IMR-90 (cell line): ENCODE measurements at regions not wholly inside any gene's neighbourhood (a gene's known extent, or its start where the extent isn't known, plus 50 kb on each side); places are given as distances from the start of the nearest gene placed in this dataset.

Experiments
- ATAC-seq: fragments of 200-7000 bp; cut with Tn5 transposase; 2 replicates; pipeline ENCODE4 v1.9.1; 2020; ENCODE audit warnings: low read depth, mild to moderate bottlenecking, moderate library complexity
- BruUV-seq: library from RNA; stranded (reverse); fragments of 400-500 nt; replicated peaks from 2 replicates; lab custom pipeline; 2021; lab: Mats Ljungman, UMichigan
- CTCF ChIA-PET: fragments of 300-600 bp; formaldehyde crosslinking; extraction: SDS; loops from one replicate; lab custom pipeline; 2021; ENCODE audit warnings: antibody characterized with exemption; lab: Yijun Ruan, JAX
- POLR2A ChIA-PET: fragments of 300-600 bp; sonication (Branson Sonifier 250); formaldehyde crosslinking; loops from one replicate; lab custom pipeline; 2022; ENCODE audit warnings: antibody characterized with exemption; ENCODE audit not compliant: unreplicated experiment; lab: Charles Lee
- DNase-seq: peaks from one replicate; pipeline ENCODE4 v3.0.0; 2013
- H2AFZ ChIP-seq: replicated peaks from 2 replicates; pipeline ENCODE3; 2013; ENCODE audit warnings: low read length, mild to moderate bottlenecking; ENCODE audit not compliant: poor library complexity
- H2AK5ac ChIP-seq: 2 replicates; pipeline ENCODE4 v1.6.1; 2013; ENCODE audit warnings: low read depth, low read length, inconsistent platforms
- H2AK9ac ChIP-seq: replicated peaks from 2 replicates; pipeline ENCODE3; 2013; ENCODE audit warnings: mild to moderate bottlenecking, low read depth, low read length, moderate library complexity; ENCODE audit not compliant: poor library complexity
- H2BK120ac ChIP-seq: 2 replicates; pipeline ENCODE4 v1.6.1; 2013; ENCODE audit warnings: low read depth, low read length, inconsistent platforms
- H2BK15ac ChIP-seq: 3 replicates; pipeline ENCODE4 v1.6.1; 2013; ENCODE audit warnings: low read depth, low read length, inconsistent platforms
- H2BK20ac ChIP-seq: 2 replicates; pipeline ENCODE4 v1.6.1; 2013; ENCODE audit warnings: low read depth, mild to moderate bottlenecking, inconsistent platforms, low read length, moderate library complexity
- H2BK5ac ChIP-seq: 2 replicates; pipeline ENCODE4 v1.6.1; 2013; ENCODE audit warnings: mild to moderate bottlenecking, low read depth, low read length, inconsistent platforms; ENCODE audit not compliant: poor library complexity, severe bottlenecking
- H3K14ac ChIP-seq: replicated peaks from 2 replicates; pipeline ENCODE4 v1.6.1; 2013; ENCODE audit warnings: low read depth, low read length, inconsistent platforms
- H3K18ac ChIP-seq: 2 replicates; pipeline ENCODE4 v1.6.1; 2013; ENCODE audit warnings: low read depth, low read length, control low read depth
- H3K23ac ChIP-seq: 2 replicates; pipeline ENCODE4 v1.6.1; 2013; ENCODE audit warnings: low read depth, low read length, inconsistent platforms
- H3K27ac ChIP-seq: 2 replicates; pipeline ENCODE4 v1.5.1; 2013; ENCODE audit warnings: mild to moderate bottlenecking, control low read depth, low read length; ENCODE audit not compliant: insufficient read depth
- H3K27me3 ChIP-seq: 2 replicates; pipeline ENCODE4 v1.6.1; 2013; ENCODE audit warnings: low read length; ENCODE audit not compliant: control insufficient read depth, insufficient read depth
- H3K36me3 ChIP-seq: 2 replicates; pipeline ENCODE4 v1.6.1; 2013; ENCODE audit warnings: low read length, mixed read lengths; ENCODE audit not compliant: control insufficient read depth, insufficient read depth
- H3K4ac ChIP-seq: 2 replicates; pipeline ENCODE4 v1.6.1; 2013; ENCODE audit warnings: low read depth, low read length, inconsistent platforms
- H3K4me1 ChIP-seq: 2 replicates; pipeline ENCODE4 v1.6.1; 2013; ENCODE audit warnings: low read length, mixed read lengths; ENCODE audit not compliant: control insufficient read depth, insufficient read depth
- H3K4me2 ChIP-seq: 2 replicates; pipeline ENCODE4 v1.6.1; 2013; ENCODE audit warnings: low read depth, mild to moderate bottlenecking, control low read depth, low read length, moderate library complexity
- H3K4me3 ChIP-seq: 2 replicates; pipeline ENCODE4 v1.5.1; 2013; ENCODE audit warnings: low read depth, mild to moderate bottlenecking, control low read depth, low read length, moderate library complexity; ENCODE audit not compliant: insufficient read depth
- H3K56ac ChIP-seq: 2 replicates; pipeline ENCODE4 v1.6.1; 2013; ENCODE audit warnings: low read length, inconsistent platforms; ENCODE audit not compliant: insufficient read depth; ENCODE audit errors: extremely low read depth
- H3K79me1 ChIP-seq, 2 experiments: 2 replicates each; pipeline ENCODE4 v1.6.1; 2013; ENCODE audit warnings: low read length in 2 of 2, inconsistent platforms in 1 of 2, low read depth in 1 of 2
- H3K9ac ChIP-seq: 2 replicates; pipeline ENCODE4 v1.6.1; 2013; ENCODE audit warnings: low read depth, low read length, control low read depth
- H3K9me1 ChIP-seq: 2 replicates; pipeline ENCODE4 v1.6.1; 2013; ENCODE audit warnings: low read length, inconsistent platforms; ENCODE audit not compliant: insufficient read depth
- H3K9me3 ChIP-seq: 2 replicates; pipeline ENCODE4 v1.6.1; 2013; ENCODE audit warnings: low read length; ENCODE audit not compliant: control insufficient read depth, insufficient read depth
- H4K20me1 ChIP-seq: 2 replicates; pipeline ENCODE4 v1.6.1; 2013; ENCODE audit warnings: low read length, inconsistent platforms; ENCODE audit not compliant: insufficient read depth
- H4K5ac ChIP-seq: 2 replicates; pipeline ENCODE4 v1.6.1; 2013; ENCODE audit warnings: mild to moderate bottlenecking, low read depth, low read length, control low read depth
- H4K8ac ChIP-seq, 2 experiments: 2 replicates each; pipeline ENCODE4 v1.6.1; 2013; ENCODE audit warnings: low read depth in 2 of 2, low read length in 2 of 2, control low read depth in 1 of 2, inconsistent platforms in 1 of 2
- H4K91ac ChIP-seq: 2 replicates; pipeline ENCODE4 v1.6.1; 2013; ENCODE audit warnings: low read depth, low read length, inconsistent platforms; ENCODE audit not compliant: insufficient read depth
- CEBPB ChIP-seq: IDR thresholded peaks from 2 replicates; pipeline ENCODE4 v1.6.1; 2012; ENCODE audit warnings: low read depth, low read length, improper control_type of control experiment
- MAFK ChIP-seq: IDR thresholded peaks from 2 replicates; pipeline ENCODE4 v1.6.1; 2012; ENCODE audit warnings: low read depth, low read length, improper control_type of control experiment
- USF2 ChIP-seq: fragments of 150-350 bp; IDR thresholded peaks from 2 replicates; pipeline ENCODE4 v1.6.1; 2017; ENCODE audit warnings: mild to moderate bottlenecking, antibody characterized with exemption, low read length, low read depth
- WGBS, 2 experiments: methylation state at CpG; one replicate each; pipeline versions ENCODE4 v1.1.5 to v1.1.7; 2013; ENCODE audit warnings: missing lambda C conversion rate in 2 of 2; ENCODE audit not compliant: insufficient read length in 1 of 2; ENCODE audit errors: extremely low coverage in 2 of 2; 5-methylcytosine and 5-hydroxymethylcytosine counted together
- dilution Hi-C: fragments of 300-500 bp; cut with HindIII; formaldehyde crosslinking; loops from one replicate; pipeline ENCODE4 v1.14.3; 2018; ENCODE audit warnings: low sequenced_read_pairs; ENCODE audit not compliant: unreplicated experiment
- in situ Hi-C: fragments of 300-500 bp; cut with MboI; formaldehyde crosslinking; loops from 3 replicates; pipeline ENCODE4 v1.14.3; 2019; ENCODE audit warnings: low sequenced_read_pairs, inconsistent platforms, mixed read lengths
- intact Hi-C: fragments of 100-400 bp; cut with micrococcal nuclease; formaldehyde crosslinking; loops from 2 replicates; pipeline ENCODE4 v1.10.0; 2022

GRCh38 chr4:33078145-33078544 is 2358.0 kb downstream of the PCDH7 start:
- Histone ChIP-seq H2BK5ac (no peak overlapping the region), H4K91ac (no peak overlapping the region), H3K14ac (no peak overlapping the region), H4K8ac (no peak overlapping the region), H2AFZ (no peak overlapping the region), H4K5ac (no peak overlapping the region), H2AK9ac (no peak overlapping the region), H3K23ac (no peak overlapping the region), H3K4me1 (no peaks in the 10 kb centered on the region), H2BK120ac (no peak overlapping the region), H2BK15ac (no peak overlapping the region), H3K56ac (no peak overlapping the region), H3K36me3 (no peaks in the 10 kb centered on the region), H2AK5ac (no peak overlapping the region), H3K9ac (no peak overlapping the region), H3K27ac (no peak overlapping the region), H3K9me1 (no peaks in the 10 kb centered on the region), H3K4me3 (no peak overlapping the region), H3K4me2 (no peak overlapping the region), H4K20me1 (no peaks in the 10 kb centered on the region), H3K79me1 (no peaks in the 10 kb centered on the region), H3K4ac (no peak overlapping the region), H2BK20ac (no peak overlapping the region), H3K27me3 (no peaks in the 10 kb centered on the region), H3K18ac (no peak overlapping the region), H3K9me3 (no peaks in the 10 kb centered on the region)
- POLR2A ChIA-PET = no interaction called here
- BruUV-seq = no TSS peak
- TF ChIP-seq USF2 = no peak
- peak; percentile 16; the same call in 1 of the 2 replicates for TF ChIP-seq CEBPB
- TF ChIP-seq MAFK = no peak
- dilution Hi-C loops (no loop called here), in situ Hi-C loops (no loop called here), intact Hi-C loops (no loop called here)
- 83% methylated on average over 1 of the region's 2 CpGs; no CpG with 5 or more reads in 1 of the 2 experiments for WGBS, 2 experiments
- no peak for DNase-seq
- CTCF ChIA-PET = no interaction called here
- no peak for ATAC-seq
